Stimulated activated CD4-positive, alpha-beta T cell treated with anti-CD3 and anti-CD28 coated beads, Interleukin-2, amount 100 ng/mL, for 4 hours (primary cell): ENCODE measurements at regions not wholly inside any gene's neighbourhood (a gene's known extent, or its start where the extent isn't known, plus 50 kb on each side); places are given as distances from the start of the nearest gene placed in this dataset.
"Not testable (repeated sequence)": the region's sequence is repeated elsewhere in the genome, so short reads cannot be mapped to it uniquely, and the experiment has no call there.

ENCODE experiments used
- DNase-seq: peaks from one replicate; pipeline ENCODE4 v3.0.0-alpha.2; 2020; ENCODE audit warnings: low read depth

GRCh38 chr10:89952325-89952724 is 250.9 kb downstream of the KIF20B start:
- no peak for DNase-seq

- DNase-seq = no peak
Measured at GRCh38 chr10:89952751-89953150, 251.4 kb downstream of the KIF20B start.

GRCh38 chr10:89954061-89954460 is 252.7 kb downstream of the KIF20B start:
- DNase-seq = no peak

GRCh38 chr10:89954787-89955566 is 253.6 kb downstream of the KIF20B start:
- DNase-seq = no peak

- no peak for DNase-seq
Measured at GRCh38 chr10:89959433-89960110, 258.2 kb downstream of the KIF20B start.

- DNase-seq = no peak
Measured at GRCh38 chr10:89963451-89964102, 262.2 kb downstream of the KIF20B start.

- DNase-seq = no peak
Measured at GRCh38 chr10:89966211-89966610, 264.8 kb downstream of the KIF20B start.

- DNase-seq = no peak
Measured at GRCh38 chr10:89973326-89973725, 271.9 kb downstream of the KIF20B start.

GRCh38 chr10:89975071-89975470 is 273.7 kb downstream of the KIF20B start:
- no peak for DNase-seq

- no peak for DNase-seq
Measured at GRCh38 chr10:89975771-89976170, 274.4 kb downstream of the KIF20B start.

- DNase-seq = no peak
Measured at GRCh38 chr10:89978081-89978480, 276.7 kb downstream of the KIF20B start.

GRCh38 chr10:89979726-89980125 is 278.3 kb downstream of the KIF20B start:
- no peak for DNase-seq

- DNase-seq = no peak
Measured at GRCh38 chr10:89980166-89980565, 278.8 kb downstream of the KIF20B start.

- no peak for DNase-seq
Measured at GRCh38 chr10:89981891-89982290, 280.5 kb downstream of the KIF20B start.

- DNase-seq = no peak
Measured at GRCh38 chr10:89985446-89985845, 284.1 kb downstream of the KIF20B start.

GRCh38 chr10:89988361-89988760 is 287.0 kb downstream of the KIF20B start:
- not testable (repeated sequence) for DNase-seq

- DNase-seq = no peak
Measured at GRCh38 chr10:89992575-89992974, 291.2 kb downstream of the KIF20B start.

- DNase-seq = no peak
Measured at GRCh38 chr10:90007226-90007625, 305.8 kb downstream of the KIF20B start.

GRCh38 chr10:90011281-90011680 is 309.9 kb downstream of the KIF20B start:
- DNase-seq = not testable (repeated sequence)

GRCh38 chr10:90018819-90019218 is 317.4 kb downstream of the KIF20B start:
- DNase-seq = no peak

- no peak for DNase-seq
Measured at GRCh38 chr10:90020506-90020905, 319.1 kb downstream of the KIF20B start.

GRCh38 chr10:90023950-90024349 is 322.6 kb downstream of the KIF20B start:
- DNase-seq = no peak

GRCh38 chr10:90028312-90028711 is 326.9 kb downstream of the KIF20B start:
- no peak for DNase-seq
